Esophagus muscularis mucosa (tissue), 3 donors: ENCODE measurements at regions not wholly inside any gene's neighbourhood (a gene's known extent, or its start where the extent isn't known, plus 50 kb on each side); places are given as distances from the start of the nearest gene placed in this dataset.

ENCODE experiments used
- POLR2A ChIP-seq: fragments of 450-650 bp; IDR thresholded peaks from one replicate; pipeline ENCODE4 v1.6.1; 2017; ENCODE audit warnings: antibody characterized with exemption, moderate library complexity, mild to moderate bottlenecking, low read depth
- POLR2AphosphoS5 ChIP-seq, 2 donors: sonication (generic); formaldehyde crosslinking; IDR thresholded peaks; one replicate each; pipeline ENCODE4 v1.6.1; 2017; ENCODE audit warnings: antibody characterized with exemption in 2 of 2
- TF ChIP-seq, protein P1 (sequence below), 3 experiments: fragments of 200-600 bp in 2 of 3; fragments of 450-650 bp in 1 of 3; sonication (generic) in 2 of 3; IDR thresholded peaks; one replicate each; pipeline ENCODE4 v1.5.1; 2017 to 2019; ENCODE audit warnings: antibody characterized with exemption in 3 of 3, mild to moderate bottlenecking in 2 of 3, moderate library complexity in 1 of 3

DNA sequence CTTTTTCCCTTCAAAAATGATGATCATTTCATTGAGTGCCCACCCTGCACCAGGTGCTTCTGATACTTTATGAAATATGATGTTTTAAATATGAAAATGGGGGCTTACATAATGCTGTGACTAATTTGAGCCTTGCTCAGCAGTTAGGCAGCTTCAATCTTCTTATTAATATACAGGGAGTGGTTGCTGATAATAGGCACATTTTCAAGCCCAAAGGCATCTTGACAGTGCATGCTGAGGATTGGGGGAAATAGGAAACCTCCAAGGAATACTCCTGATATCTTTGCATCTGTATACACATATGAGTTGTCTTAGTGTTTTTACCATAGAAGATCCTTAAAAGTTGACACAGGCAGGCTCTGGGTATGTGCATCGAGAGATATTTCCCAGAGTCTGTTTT, 262.3 kb upstream of the SASH1 start:
- TF ChIP-seq, protein P1, sequence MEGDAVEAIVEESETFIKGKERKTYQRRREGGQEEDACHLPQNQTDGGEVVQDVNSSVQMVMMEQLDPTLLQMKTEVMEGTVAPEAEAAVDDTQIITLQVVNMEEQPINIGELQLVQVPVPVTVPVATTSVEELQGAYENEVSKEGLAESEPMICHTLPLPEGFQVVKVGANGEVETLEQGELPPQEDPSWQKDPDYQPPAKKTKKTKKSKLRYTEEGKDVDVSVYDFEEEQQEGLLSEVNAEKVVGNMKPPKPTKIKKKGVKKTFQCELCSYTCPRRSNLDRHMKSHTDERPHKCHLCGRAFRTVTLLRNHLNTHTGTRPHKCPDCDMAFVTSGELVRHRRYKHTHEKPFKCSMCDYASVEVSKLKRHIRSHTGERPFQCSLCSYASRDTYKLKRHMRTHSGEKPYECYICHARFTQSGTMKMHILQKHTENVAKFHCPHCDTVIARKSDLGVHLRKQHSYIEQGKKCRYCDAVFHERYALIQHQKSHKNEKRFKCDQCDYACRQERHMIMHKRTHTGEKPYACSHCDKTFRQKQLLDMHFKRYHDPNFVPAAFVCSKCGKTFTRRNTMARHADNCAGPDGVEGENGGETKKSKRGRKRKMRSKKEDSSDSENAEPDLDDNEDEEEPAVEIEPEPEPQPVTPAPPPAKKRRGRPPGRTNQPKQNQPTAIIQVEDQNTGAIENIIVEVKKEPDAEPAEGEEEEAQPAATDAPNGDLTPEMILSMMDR (IDR thresholded peaks at IDR 0.05): no peak
- TF ChIP-seq POLR2AphosphoS5 (IDR thresholded peaks at IDR 0.05): no peak
- no peak for TF ChIP-seq POLR2A
